Osteoblast (primary cell): ENCODE measurements at regions not wholly inside any gene's neighbourhood (a gene's known extent, or its start where the extent isn't known, plus 50 kb on each side); places are given as distances from the start of the nearest gene placed in this dataset. TPM values are rescaled to one million over a fixed set of nuclear protein-coding genes. Genes with fewer than 3 reads are reported as not detected.
A peak's percentile ranks its signal among the peaks of the same experiment; 100 is the strongest.

Experiments
- DNase-seq: peaks from one replicate; pipeline ENCODE4 v3.0.0; 2011; ENCODE audit warnings: low spot score, mixed read lengths; ENCODE audit not compliant: insufficient read length; ENCODE audit errors: missing footprints
- H2AFZ ChIP-seq: 2 replicates; pipeline ENCODE4 v1.6.0; 2011; ENCODE audit warnings: mild to moderate bottlenecking, low read length
- H3K27ac ChIP-seq: 2 replicates; pipeline ENCODE4 v1.5.1; 2011; ENCODE audit warnings: mild to moderate bottlenecking, low read depth, low read length, moderate library complexity
- H3K27me3 ChIP-seq: 2 replicates; pipeline ENCODE4 v1.6.0; 2012; ENCODE audit warnings: mild to moderate bottlenecking, control low read depth, inconsistent platforms, low read length, moderate library complexity; ENCODE audit not compliant: insufficient read depth
- H3K36me3 ChIP-seq: 2 replicates; pipeline ENCODE4 v1.5.1; 2011; ENCODE audit warnings: mild to moderate bottlenecking, low read length, control low read depth, moderate library complexity; ENCODE audit not compliant: insufficient read depth
- H3K4me1 ChIP-seq: 2 replicates; pipeline ENCODE4 v1.5.1; 2011; ENCODE audit warnings: mild to moderate bottlenecking, low read length, control low read depth, moderate library complexity; ENCODE audit not compliant: insufficient read depth
- H3K4me2 ChIP-seq: 2 replicates; pipeline ENCODE4 v1.6.0; 2011; ENCODE audit warnings: mild to moderate bottlenecking, low read length; ENCODE audit not compliant: insufficient read depth
- H3K4me3 ChIP-seq: fragments of 200-600 bp; sonication (generic); 3 replicates; pipeline ENCODE4 v1.5.1; 2012; ENCODE audit warnings: mild to moderate bottlenecking, low read length, inconsistent platforms; ENCODE audit not compliant: insufficient read depth
- H3K79me2 ChIP-seq: 2 replicates; pipeline ENCODE4 v1.6.0; 2012; ENCODE audit warnings: mild to moderate bottlenecking, low read length, control low read depth, inconsistent platforms; ENCODE audit not compliant: insufficient read depth
- H3K9me3 ChIP-seq: 2 replicates; pipeline ENCODE4 v1.5.1; 2011; ENCODE audit warnings: low read depth, low read length, control low read depth
- H4K20me1 ChIP-seq: 2 replicates; pipeline ENCODE4 v1.6.0; 2012; ENCODE audit warnings: mild to moderate bottlenecking, low read length, control low read depth; ENCODE audit not compliant: insufficient read depth
- CTCF ChIP-seq: IDR thresholded peaks from 2 replicates; pipeline ENCODE4 v1.5.1; 2011; ENCODE audit warnings: mild to moderate bottlenecking, low read depth, low read length, moderate library complexity; ENCODE audit errors: extremely low read depth
- small RNA-seq: library from RNA; depleted of rRNA; stranded (forward); fragments of <200 nt; gene quantifications from one replicate; pipeline ENCODE3, GENCODE V24; 2012

GRCh38 chr15:97903971-97904572 is 56.4 kb upstream of the ARRDC4 start:
- peak; percentile 87 for DNase-seq
- H2AFZ ChIP-seq, result no peak overlapping the region

GRCh38 chr15:97909291-97909891 is 51.1 kb upstream of the ARRDC4 start:
- H3K4me1 ChIP-seq, result no peaks in the 10 kb centered on the region

More at GRCh38 chr15:97903971-97904572, 56.4 kb upstream of the ARRDC4 start:
- peak; percentile 63 for TF ChIP-seq CTCF
- Histone ChIP-seq H3K4me2 (no peak overlapping the region), H3K9me3 (no peaks in the 10 kb centered on the region), H3K79me2 (no peaks in the 10 kb centered on the region), H3K4me1 (peaks cover 4% of the 10 kb centered on the region), H3K27me3 (no peaks in the 10 kb centered on the region), H3K4me3 (no peak overlapping the region), H3K27ac (no peak overlapping the region), H4K20me1 (no peaks in the 10 kb centered on the region), H3K36me3 (no peaks in the 10 kb centered on the region)

More at GRCh38 chr15:97909291-97909891, 51.1 kb upstream of the ARRDC4 start:
- TF ChIP-seq CTCF, result peak; percentile 90
- H3K36me3 ChIP-seq, result no peaks in the 10 kb centered on the region
- no peaks in the 10 kb centered on the region for H3K27me3 ChIP-seq
- no peaks in the 10 kb centered on the region for H3K79me2 ChIP-seq
- DNase-seq, result peak; percentile 93
- H3K4me3 ChIP-seq, result no peak overlapping the region
- H4K20me1 ChIP-seq, result no peaks in the 10 kb centered on the region
- H3K4me2 ChIP-seq, result no peak overlapping the region
- no peak overlapping the region for H3K27ac ChIP-seq
- H2AFZ ChIP-seq, result no peak overlapping the region
- no peaks in the 10 kb centered on the region for H3K9me3 ChIP-seq

Small RNA genes lying in the stretch of these regions (small RNA-seq; reads per million reads assigned to genes)
- gene AC110588.1 (not detected), gene RF00017 (not detected), gene RNA5SP401 (not detected)
